GM21717 (cell line): ENCODE measurements at regions not wholly inside any gene's neighbourhood (a gene's known extent, or its start where the extent isn't known, plus 50 kb on each side); places are given as distances from the start of the nearest gene placed in this dataset.

ENCODE experiments used
- ATAC-seq: cut with Tn5 transposase; IDR thresholded peaks from one replicate; pipeline ENCODE4 v1.9.1; 2021; ENCODE audit warnings: mild to moderate bottlenecking, moderate library complexity; ENCODE audit not compliant: unreplicated experiment

- ATAC-seq = no peak
Observed at GRCh38 chr1:193677874-193678273, 491.5 kb upstream of the B3GALT2 start.

GRCh38 chr1:193676996-193677549 lies 490.7 kb upstream of the B3GALT2 start:
- ATAC-seq = no peak

GRCh38 chr1:193674292-193674944 lies 488.0 kb upstream of the B3GALT2 start:
- ATAC-seq = no peak

- ATAC-seq = no peak
Observed at GRCh38 chr1:193666485-193667083, 480.2 kb upstream of the B3GALT2 start.

GRCh38 chr1:193663965-193664364 lies 477.6 kb upstream of the B3GALT2 start:
- ATAC-seq = no peak

GRCh38 chr1:193662030-193662429 lies 475.6 kb upstream of the B3GALT2 start:
- ATAC-seq = no peak

- no peak for ATAC-seq
Observed at GRCh38 chr1:193661385-193661784, 475.0 kb upstream of the B3GALT2 start.

GRCh38 chr1:193660428-193660827 lies 474.0 kb upstream of the B3GALT2 start:
- no peak for ATAC-seq

- no peak for ATAC-seq
Observed at GRCh38 chr1:193658691-193659090, 472.3 kb upstream of the B3GALT2 start.

GRCh38 chr1:193658081-193658480 lies 471.7 kb upstream of the B3GALT2 start:
- no peak for ATAC-seq

- ATAC-seq = no peak
Observed at GRCh38 chr1:193657552-193657951, 471.1 kb upstream of the B3GALT2 start.

GRCh38 chr1:193656841-193657240 lies 470.4 kb upstream of the B3GALT2 start:
- ATAC-seq = no peak

- ATAC-seq = no peak
Observed at GRCh38 chr1:193654951-193655735, 468.7 kb upstream of the B3GALT2 start.

- no peak for ATAC-seq
Observed at GRCh38 chr1:193649587-193649986, 463.2 kb upstream of the B3GALT2 start.

GRCh38 chr1:193634876-193635275 lies 448.5 kb upstream of the B3GALT2 start:
- no peak for ATAC-seq

- no peak for ATAC-seq
Observed at GRCh38 chr1:193634470-193634869, 448.1 kb upstream of the B3GALT2 start.

- no peak for ATAC-seq
Observed at GRCh38 chr1:193633991-193634390, 447.6 kb upstream of the B3GALT2 start.

GRCh38 chr1:193633093-193633492 lies 446.7 kb upstream of the B3GALT2 start:
- ATAC-seq = no peak

GRCh38 chr1:193631306-193631705 lies 444.9 kb upstream of the B3GALT2 start:
- no peak for ATAC-seq

GRCh38 chr1:193629875-193630274 lies 443.5 kb upstream of the B3GALT2 start:
- no peak for ATAC-seq

- ATAC-seq = no peak
Observed at GRCh38 chr1:193626695-193627094, 440.3 kb upstream of the B3GALT2 start.

- ATAC-seq = no peak
Observed at GRCh38 chr1:193625255-193625654, 438.8 kb upstream of the B3GALT2 start.
